LNCaP clone FGC (cell line): ENCODE measurements at regions not wholly inside any gene's neighbourhood (a gene's known extent, or its start where the extent isn't known, plus 50 kb on each side); places are given as distances from the start of the nearest gene placed in this dataset.

ENCODE experiments used
- DNase-seq: peaks from one replicate; pipeline ENCODE4 v3.0.0-alpha.2; 2011; ENCODE audit warnings: low read depth
- H3K4me3 ChIP-seq: 2 replicates; pipeline ENCODE4 v1.5.1; 2011; ENCODE audit warnings: mild to moderate bottlenecking, low read depth, low read length, control low read depth
- CTCF ChIP-seq: IDR thresholded peaks from 2 replicates; pipeline ENCODE4 v1.5.1; 2012; ENCODE audit warnings: mild to moderate bottlenecking; ENCODE audit not compliant: control insufficient read depth, insufficient read depth; ENCODE audit errors: extremely low read depth

- TF ChIP-seq CTCF: no peak
- H3K4me3 ChIP-seq: no peak overlapping the region
- DNase-seq: no peak
These were observed 407.4 kb upstream of the SETBP1 start for GRCh38 chr18:44273298-44273697.

GRCh38 chr18:44280479-44280878 lies 400.2 kb upstream of the SETBP1 start:
- no peak for TF ChIP-seq CTCF
- no peak for DNase-seq
- H3K4me3 ChIP-seq: no peak overlapping the region

- no peak for DNase-seq
These were observed 394.6 kb upstream of the SETBP1 start for GRCh38 chr18:44286049-44286448.

GRCh38 chr18:44290366-44290977 lies 390.2 kb upstream of the SETBP1 start:
- no peak overlapping the region for H3K4me3 ChIP-seq
- TF ChIP-seq CTCF: no peak
- DNase-seq: no peak

More at GRCh38 chr18:44286049-44286448, 394.6 kb upstream of the SETBP1 start:
- TF ChIP-seq CTCF: no peak
- no peak overlapping the region for H3K4me3 ChIP-seq

- H3K4me3 ChIP-seq: no peak overlapping the region
- DNase-seq: no peak
- no peak for TF ChIP-seq CTCF
These were observed 382.1 kb upstream of the SETBP1 start for GRCh38 chr18:44298566-44298965.

GRCh38 chr18:44309185-44309584 lies 371.5 kb upstream of the SETBP1 start:
- no peak overlapping the region for H3K4me3 ChIP-seq
- DNase-seq: no peak
- TF ChIP-seq CTCF: no peak
